Activated CD4-positive, alpha-beta T cell treated with anti-CD3 and anti-CD28 coated beads, Interleukin-2, Interleukin-4, amounts not matched to agents 100 ng/mL and 50 ng/mL, durations not matched to agents 16 hours and 8 hours (primary cell): ENCODE measurements at regions not wholly inside any gene's neighbourhood (a gene's known extent, or its start where the extent isn't known, plus 50 kb on each side); places are given as distances from the start of the nearest gene placed in this dataset.
"Not testable (repeated sequence)": the region's sequence is repeated elsewhere in the genome, so short reads cannot be mapped to it uniquely, and the experiment has no call there.

Source experiments
- DNase-seq: peaks from one replicate; pipeline ENCODE4 v3.0.0-alpha.2; 2020; ENCODE audit warnings: low spot score

- no peak for DNase-seq
These were observed 74.7 kb downstream of the BUD13 start for GRCh38 chr11:116698080-116698479.

- no peak for DNase-seq
These were observed 75.1 kb downstream of the BUD13 start for GRCh38 chr11:116697639-116698038.

- no peak for DNase-seq
These were observed 75.8 kb downstream of the BUD13 start for GRCh38 chr11:116697011-116697410.

- DNase-seq = no peak
These were observed 76.3 kb downstream of the BUD13 start for GRCh38 chr11:116696381-116696941.

- DNase-seq = no peak
These were observed 77.0 kb downstream of the BUD13 start for GRCh38 chr11:116695657-116696254.

- no peak for DNase-seq
These were observed 77.8 kb downstream of the BUD13 start for GRCh38 chr11:116694815-116695590.

- no peak for DNase-seq
These were observed 78.5 kb downstream of the BUD13 start for GRCh38 chr11:116694349-116694725.

- DNase-seq = no peak
These were observed 79.0 kb downstream of the BUD13 start for GRCh38 chr11:116693593-116694348.

GRCh38 chr11:116693102-116693570 lies 79.7 kb downstream of the BUD13 start:
- DNase-seq = no peak

- no peak for DNase-seq
These were observed 80.3 kb downstream of the BUD13 start for GRCh38 chr11:116692318-116693101.

GRCh38 chr11:116691771-116692177 lies 81.0 kb downstream of the BUD13 start:
- peak; percentile 56 for DNase-seq

GRCh38 chr11:116690611-116691010 lies 82.2 kb downstream of the BUD13 start:
- DNase-seq = no peak

- DNase-seq = no peak
These were observed 83.2 kb downstream of the BUD13 start for GRCh38 chr11:116689413-116690127.

- DNase-seq = no peak
These were observed 84.6 kb downstream of the BUD13 start for GRCh38 chr11:116688202-116688540.

- DNase-seq = no peak
These were observed 85.2 kb downstream of the BUD13 start for GRCh38 chr11:116687458-116688201.

- DNase-seq = no peak
These were observed 85.9 kb downstream of the BUD13 start for GRCh38 chr11:116686866-116687265.

- no peak for DNase-seq
These were observed 88.8 kb downstream of the BUD13 start for GRCh38 chr11:116683982-116684381.

- peak; percentile 32 for DNase-seq
These were observed 92.2 kb downstream of the BUD13 start for GRCh38 chr11:116680349-116681125.

GRCh38 chr11:116678887-116679286 lies 93.9 kb downstream of the BUD13 start:
- no peak for DNase-seq

GRCh38 chr11:116667318-116667717 lies 105.5 kb downstream of the BUD13 start:
- not testable (repeated sequence) for DNase-seq
